ENCODE measurements at regions not wholly inside any gene's neighbourhood (a gene's known extent, or its start where the extent isn't known, plus 50 kb on each side); places are given as distances from the start of the nearest gene placed in this dataset.

GRCh38 chr2:158732573-158733429, 62.3 kb upstream of the DAPL1 start:
- DNase-seq (ENCODE audit: low spot score) = no peak

DNA sequence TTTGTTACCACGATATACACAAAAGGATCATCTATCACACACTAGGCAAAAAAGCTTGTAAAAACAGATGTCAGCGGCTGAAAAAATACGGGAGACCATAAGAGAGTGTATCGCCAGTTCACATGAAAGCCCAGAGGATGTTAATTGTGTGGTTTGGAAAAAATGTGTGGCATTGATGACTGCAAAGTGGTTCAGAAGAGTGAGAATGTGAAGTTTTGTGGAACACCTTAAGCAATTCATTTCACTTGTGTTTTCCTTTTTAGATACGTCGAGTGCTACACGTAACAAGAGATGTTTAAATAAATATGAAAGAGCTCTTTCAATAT, 61.7 kb upstream of the DAPL1 start:
- DNase-seq (ENCODE audit: low spot score) = no peak

DNA sequence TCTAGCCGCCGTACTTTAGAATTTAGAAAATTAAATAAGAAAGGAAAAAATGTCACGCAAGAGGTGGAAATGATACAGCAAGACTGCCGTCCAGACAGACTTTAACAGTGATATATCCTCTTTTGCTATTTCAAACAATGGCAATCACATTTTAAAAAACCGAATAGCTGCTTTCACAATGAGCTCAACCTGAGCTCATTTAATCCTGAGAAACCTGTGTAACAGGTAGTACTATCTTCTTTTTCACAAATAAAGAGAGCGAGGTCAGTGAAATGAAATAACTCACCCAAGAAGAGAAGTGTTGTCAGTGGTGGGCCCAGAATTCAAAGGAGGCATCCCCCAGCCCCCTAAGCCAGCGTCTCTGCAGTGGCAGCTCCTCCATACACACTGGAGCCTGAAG, 60.7 kb upstream of the DAPL1 start:
- no peak for DNase-seq (ENCODE audit: low spot score)

DNA sequence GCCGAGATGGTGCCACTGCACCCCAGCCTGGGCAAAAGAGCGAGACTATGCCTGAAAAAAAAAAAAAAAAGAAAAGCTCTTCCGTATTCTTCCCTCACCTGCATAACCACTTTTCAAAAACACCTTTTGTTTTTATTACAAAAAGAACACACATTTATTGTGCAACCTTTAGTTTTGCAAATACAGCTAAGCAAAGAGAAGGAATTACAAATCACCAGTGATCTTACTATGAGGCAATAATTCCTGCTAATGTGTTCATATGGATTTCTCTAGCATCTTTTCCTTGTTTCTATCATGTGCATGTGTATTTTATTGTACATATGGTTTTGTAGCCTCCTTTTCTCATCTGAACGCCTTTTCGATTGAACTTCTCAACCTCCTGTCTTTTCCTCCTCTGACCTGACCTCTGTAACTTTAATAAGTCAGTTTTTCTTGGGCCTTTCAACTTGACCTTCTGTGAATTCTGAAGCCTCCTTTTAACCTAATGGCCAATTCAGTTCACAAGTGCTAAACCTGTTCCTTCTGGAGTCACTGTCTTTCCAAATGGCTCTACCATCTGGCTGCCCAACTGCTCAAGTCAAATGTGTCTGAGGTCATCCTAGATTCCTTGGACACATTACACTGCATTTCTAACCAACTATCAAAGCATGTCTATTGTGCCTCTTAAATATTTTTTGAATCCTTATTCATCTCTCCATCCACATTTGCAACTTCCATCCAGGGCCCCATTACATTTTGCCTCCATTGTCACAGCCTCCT, 59.1 kb upstream of the DAPL1 start:
- DNase-seq (ENCODE audit: low spot score) = no peak

DNA sequence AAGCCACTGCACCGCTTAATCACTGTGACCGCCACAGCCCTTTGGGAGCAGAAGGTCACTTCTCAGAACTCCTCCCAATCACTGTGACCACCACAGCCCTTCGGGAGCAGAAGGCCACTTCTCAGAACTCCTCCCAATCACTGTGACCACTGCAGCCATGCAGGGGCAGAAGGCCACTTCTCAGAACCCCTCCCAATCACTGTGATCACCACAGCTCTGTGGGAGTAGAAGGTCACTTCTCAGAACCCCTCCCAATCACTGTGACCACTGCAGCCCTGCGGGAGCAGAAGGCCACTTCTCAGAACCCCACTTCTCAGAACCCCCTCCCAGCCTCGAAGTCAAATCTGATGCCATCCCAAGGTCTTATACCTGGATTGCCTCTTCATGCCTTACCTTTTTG, 56.8 kb upstream of the DAPL1 start:
- DNase-seq (ENCODE audit: low spot score) = no peak

GRCh38 chr2:158740127-158740526, 55.0 kb upstream of the DAPL1 start:
- DNase-seq (ENCODE audit: low spot score) = no peak

- no peak for DNase-seq (ENCODE audit: low spot score)
Measured at GRCh38 chr2:158740621-158741020, 54.5 kb upstream of the DAPL1 start.

DNA sequence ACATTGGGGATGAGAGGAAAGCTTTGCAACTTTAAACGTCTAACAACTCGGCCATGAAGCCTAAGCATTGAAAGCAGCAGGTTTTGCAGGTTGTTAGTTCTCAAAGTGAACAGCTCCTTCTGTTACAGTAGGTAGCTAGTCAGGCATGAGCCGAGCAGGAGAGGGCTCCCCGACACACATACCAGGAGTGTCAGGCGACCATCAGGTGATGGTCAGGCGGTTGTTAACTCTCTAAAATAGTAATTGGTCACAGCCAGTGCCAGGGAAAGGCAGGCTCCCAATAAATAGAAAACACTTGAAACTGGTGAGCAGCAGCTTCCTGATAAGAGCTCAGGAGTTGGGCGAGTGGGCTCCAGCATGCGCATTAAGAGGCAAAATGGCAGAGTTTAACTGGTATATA, 53.5 kb upstream of the DAPL1 start:
- no peak for DNase-seq (ENCODE audit: low spot score)

DNA sequence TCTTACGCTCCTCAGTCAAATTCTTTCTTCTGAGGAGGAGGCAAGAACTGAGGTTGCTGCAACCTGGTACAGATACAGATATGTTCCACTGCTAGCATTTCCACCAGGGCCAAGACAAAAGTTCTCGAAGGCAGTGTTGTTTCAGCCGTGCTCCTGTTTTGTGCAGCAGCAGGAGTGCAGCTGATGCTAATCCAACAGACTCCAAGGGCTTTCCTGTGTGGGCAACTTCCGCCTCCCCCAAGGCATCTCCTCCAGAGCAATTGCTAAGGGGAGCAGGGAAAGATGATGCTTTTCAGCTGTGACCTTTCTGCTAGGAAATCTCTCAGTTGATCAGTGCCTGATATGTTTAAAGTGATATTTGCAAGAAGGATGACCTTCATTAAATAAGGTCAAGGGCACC, 52.6 kb upstream of the DAPL1 start:
- no peak for DNase-seq (ENCODE audit: low spot score)

DNA sequence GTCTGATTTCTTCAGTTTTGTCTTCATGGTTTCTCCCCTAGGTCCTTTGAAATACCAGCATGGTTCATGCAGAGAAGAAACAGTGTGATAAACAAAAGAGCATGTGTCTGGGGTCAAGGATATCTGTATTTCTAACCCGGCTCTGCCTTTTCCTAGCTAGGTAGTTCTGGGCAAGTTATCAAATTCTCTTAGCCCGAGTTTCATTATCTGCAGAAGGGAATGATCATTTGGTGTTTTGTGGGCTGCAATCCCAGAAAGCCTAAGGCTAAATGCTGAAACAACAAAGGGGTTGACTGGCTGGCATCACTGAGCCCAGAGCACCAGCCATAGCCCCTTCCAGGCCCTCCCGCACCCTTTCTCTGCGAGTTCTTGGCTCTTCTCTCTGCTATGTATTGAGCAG, 51.7 kb upstream of the DAPL1 start:
- DNase-seq (ENCODE audit: low spot score) = no peak

GRCh38 chr2:158743879-158744278, 51.2 kb upstream of the DAPL1 start:
- no peak for DNase-seq (ENCODE audit: low spot score)

DNA sequence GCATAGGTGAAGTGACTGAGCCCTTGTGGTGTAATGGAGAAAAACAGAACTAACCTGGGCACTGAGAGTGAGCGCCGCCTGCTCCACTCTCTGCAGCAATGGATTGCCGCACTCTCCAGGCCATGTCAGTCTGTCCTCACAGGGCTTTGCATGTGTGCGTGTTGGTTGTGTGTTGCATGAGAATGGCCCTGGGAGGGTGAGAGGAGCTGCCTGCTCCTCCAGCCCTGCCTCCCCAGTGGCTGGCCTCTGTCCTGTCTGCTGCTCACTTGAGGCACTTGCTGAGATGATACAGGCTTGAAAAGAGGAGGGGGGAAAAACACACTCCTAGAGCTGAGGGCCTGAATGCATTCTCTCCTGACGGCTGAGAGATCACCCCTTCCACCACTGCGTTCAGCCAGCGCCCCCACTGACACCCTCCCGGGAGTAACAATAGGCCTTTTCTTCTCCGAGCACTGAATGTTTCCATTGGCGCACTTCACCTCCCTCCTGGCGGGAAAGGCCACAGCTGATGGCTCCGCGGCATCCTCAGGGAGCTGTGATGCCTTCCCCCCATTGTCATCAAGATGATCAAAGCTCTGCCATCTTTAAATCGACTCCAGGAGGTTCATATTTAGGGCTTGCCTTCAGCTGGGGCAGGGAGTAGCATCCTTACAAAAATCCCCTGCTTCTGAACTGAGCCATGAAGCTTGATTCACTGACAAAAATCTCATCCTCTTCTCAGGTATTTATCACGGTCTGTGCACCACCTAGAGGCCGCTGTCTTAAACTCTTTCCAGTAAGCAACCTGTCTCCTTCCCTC, 49.9 kb upstream of the DAPL1 start:
- peak; percentile 12 for DNase-seq (ENCODE audit: low spot score)

Measured in CD4-positive, alpha-beta T cell treated with Interleukin-15 for 4 hours (primary cell).